GM21381 (cell line): ENCODE measurements at regions not wholly inside any gene's neighbourhood (a gene's known extent, or its start where the extent isn't known, plus 50 kb on each side); places are given as distances from the start of the nearest gene placed in this dataset.

Source experiments
- ATAC-seq: cut with Tn5 transposase; IDR thresholded peaks from one replicate; pipeline ENCODE4 v1.9.1; 2021; ENCODE audit warnings: mild to moderate bottlenecking, moderate library complexity; ENCODE audit not compliant: unreplicated experiment

DNA sequence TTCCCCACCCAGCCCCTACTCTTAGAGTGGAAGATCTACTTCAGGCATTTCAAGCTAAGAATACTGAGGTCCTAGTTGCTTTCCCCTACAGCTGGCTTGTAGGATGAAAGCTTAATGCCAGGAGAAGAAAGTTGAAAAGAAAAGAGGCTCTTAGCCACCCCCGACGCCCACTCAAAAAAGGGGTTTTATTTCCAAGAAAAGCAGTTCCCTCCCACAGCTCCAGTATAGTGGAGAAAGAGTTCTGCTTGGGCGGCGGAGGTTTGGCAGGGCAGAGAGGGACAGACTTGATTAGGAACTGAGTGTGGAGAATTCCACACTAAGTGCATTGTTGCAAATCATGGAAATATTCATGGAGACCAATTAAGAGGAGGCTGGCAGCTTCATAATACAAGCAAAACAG lies 470.9 kb downstream of the ETS1 start:
- ATAC-seq: no peak

DNA sequence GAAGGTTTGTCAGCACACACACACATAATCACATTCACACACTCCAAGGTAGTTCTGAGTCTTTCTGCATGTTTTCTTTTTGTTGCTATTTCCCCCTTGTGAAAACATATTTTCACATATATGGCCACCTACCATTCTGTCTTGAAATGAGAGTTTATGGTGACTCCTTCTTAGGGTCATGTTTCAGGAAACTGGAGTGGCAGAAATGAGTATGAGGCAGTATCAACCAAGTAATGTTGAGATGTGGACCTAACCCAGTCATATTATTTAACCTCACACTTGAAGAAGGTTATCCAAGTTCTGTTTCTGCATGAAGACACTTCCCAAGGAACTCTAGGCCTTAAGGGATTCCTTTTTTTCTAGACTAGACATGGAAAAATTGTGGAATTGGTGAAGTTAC lies 481.4 kb downstream of the ETS1 start:
- ATAC-seq: no peak

DNA sequence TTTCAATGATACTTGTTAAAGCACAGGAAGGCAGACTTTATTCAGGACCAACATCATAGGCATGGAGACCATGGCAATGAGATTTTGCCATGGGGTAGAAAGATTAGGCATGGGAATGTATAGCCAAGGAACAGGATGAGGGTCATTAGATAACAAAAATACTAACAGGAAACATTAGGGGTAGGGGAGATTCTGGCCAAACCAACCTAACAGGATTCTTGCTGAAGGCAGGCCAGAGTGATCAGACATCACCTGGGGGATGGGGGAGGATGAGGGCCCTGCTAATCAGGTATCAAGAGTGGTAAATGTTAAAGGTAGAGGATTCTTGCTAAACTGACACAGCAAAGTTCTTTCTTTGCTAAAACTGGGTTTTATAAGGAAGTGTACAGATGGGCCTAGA lies 481.8 kb downstream of the ETS1 start:
- ATAC-seq: no peak

GRCh38 chr11:128103278-128103873 lies 484.0 kb downstream of the ETS1 start:
- ATAC-seq: no peak

DNA sequence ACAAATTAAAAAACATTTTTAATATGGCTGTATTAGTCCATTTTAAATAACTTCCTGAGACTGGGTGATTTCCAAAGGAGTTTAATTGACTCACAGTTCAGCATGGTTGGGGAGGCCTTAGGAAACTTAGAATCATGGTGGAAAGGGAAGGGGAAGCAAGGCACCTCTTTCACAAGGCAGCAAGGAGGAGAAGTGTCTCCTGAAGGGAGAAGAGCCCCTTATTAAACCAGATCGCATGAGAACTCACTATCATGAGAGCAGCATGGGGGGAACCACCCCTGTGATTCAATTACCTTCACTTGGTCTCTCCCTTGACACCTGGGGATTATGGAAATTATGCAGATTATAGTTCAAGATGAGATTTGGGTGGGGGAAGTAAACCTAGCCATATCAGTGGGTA lies 488.6 kb downstream of the ETS1 start:
- ATAC-seq: no peak

DNA sequence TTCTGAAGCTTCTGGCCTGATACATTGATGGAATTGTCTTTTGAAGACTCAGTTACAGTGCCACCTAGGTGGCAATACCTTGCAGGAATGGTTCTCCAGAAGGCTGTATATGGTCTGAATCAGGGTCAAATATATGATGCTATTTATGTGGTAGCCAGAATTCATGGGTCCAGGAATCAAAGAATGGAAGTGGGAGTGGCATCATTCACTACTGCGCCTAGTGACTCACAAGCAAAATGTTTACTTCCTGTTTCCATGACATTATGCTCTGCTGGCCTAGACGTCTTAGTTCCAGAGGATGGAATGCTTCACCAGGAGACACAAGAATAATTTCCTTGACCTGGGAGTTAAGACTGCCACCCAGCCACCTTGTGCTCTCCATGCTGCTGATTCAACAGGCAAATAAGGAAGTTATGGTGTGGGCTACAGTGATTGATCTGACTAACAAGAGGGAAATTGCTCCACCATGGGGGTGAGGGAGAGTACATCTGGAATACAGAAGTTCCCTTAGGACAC lies 491.8 kb downstream of the ETS1 start:
- ATAC-seq: no peak

DNA sequence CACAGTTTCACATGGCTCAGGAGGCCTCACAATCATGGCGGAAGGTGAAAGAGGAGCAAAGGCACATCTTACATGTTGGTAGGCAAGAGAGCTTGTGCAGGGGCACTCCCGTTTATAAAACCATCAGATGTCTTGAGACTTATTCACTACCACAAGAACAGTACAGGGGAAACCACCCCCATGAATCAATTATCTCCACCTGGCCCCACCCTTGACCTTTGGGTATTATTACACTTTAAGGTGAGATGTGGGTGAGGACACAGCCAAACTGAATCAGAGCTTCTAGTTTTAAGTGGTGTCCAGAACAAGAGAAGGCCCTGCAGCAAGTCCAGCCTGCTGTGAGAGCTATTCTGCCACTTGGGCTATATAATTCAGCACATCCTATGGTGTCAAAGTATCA lies 493.7 kb downstream of the ETS1 start:
- no peak for ATAC-seq

- no peak for ATAC-seq
Measured at GRCh38 chr11:128089962-128090361, 497.4 kb downstream of the ETS1 start.

DNA sequence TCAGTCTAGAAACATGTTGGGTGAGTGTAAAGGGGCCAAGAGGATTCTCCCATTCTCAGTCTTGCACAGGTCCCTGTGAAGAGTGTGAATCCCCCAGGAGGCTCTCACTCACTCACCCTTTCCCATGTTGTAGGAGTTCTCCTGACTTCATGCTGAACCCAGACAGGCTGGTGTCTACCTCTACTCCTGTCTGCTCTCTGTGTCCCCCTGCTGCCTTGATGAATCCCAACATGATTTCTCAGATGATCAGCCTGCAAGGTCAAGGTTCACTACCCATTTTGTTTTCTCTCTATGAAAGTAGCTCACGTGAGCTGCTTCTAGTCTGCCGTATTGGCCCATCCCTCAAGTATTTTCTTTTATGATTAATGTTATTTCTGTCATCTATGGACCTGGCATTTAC lies 500.6 kb downstream of the ETS1 start:
- no peak for ATAC-seq

DNA sequence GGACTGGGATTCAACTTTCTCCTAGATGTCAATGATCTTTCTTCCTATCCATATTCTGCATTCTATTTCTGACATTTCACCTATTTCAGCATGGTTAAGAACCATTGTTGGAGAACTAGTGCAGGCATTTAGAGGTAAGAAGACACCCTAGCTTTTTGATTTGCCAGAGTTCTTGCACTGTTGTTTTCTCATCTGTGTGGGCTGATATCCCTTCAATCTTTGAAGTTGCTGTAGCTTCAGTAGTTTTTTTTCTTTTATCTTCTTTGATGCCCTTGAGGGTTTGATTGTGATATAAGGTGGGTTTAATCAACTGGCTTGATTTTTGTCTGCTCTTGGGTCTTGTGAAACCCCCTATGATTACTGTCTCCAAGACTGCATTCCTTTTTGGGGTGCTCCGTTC lies 502.1 kb downstream of the ETS1 start:
- ATAC-seq: no peak

- no peak for ATAC-seq
Measured at GRCh38 chr11:128082574-128082973, 504.8 kb downstream of the ETS1 start.

GRCh38 chr11:128069665-128070064 lies 517.7 kb downstream of the ETS1 start:
- no peak for ATAC-seq

DNA sequence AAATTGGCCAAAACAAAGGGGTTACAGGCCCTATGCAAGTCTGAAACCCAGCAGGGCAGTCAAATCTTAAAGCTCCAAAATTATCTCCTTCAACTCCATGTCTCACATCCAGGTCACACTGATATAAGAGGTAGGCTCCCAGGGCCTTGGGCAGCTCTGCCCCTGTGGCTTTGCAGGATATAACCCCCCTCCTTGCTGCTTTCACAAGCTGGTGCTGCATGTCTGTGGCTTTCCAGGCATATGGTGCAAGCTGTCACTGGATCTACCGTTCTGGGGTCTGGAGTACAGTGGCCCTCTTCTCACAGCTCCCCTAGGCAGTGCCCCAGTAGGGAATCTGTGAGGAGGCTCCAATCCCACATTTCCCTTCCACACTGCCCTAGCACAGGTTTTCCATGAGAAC lies 519.6 kb downstream of the ETS1 start:
- ATAC-seq: no peak

DNA sequence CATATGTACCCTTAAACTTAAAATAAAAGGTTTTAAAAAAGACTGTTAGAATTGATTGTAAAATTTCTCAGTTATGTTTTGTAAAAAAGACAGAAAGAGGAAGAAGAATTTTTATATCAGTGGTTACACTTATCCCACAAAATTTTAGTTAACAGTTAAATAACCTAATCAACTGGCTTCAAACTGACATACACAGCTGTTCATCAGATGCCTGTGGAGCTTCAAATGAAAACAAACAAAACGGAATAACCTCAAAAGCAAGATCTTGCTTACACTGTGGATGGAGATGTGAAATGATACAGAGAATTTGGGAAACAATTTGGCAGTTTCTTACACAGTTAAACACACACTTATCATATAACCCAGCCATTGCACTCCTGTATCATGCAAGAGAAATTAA lies 521.0 kb downstream of the ETS1 start:
- ATAC-seq: no peak

DNA sequence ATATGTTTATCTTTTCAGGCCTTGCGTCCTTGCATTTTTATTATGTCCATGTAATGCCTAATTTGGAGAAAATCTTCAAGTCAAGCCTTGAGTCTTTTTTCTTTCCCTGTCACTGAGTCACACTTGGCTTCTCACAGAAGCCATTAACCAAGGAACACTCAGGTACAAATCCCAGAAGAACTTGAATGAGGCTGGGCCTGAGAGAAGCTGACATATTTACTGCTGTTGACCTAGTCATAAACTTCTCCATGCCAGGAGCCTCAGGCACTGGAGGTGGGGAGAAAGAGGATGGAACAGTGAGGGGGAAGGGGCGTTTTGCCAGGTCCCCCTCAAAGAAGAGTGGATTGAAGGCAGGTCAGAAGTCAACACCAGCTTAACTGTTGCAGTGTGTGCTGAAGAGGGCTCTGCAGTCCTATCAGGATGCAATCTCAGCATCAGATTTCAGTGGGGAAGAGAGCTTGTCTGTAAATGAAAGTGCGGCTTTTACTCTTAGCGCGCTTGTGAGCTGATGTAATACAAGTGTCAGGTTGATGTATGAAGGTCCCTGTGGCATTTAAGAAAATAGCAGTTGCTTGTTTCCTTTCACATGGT lies 526.0 kb downstream of the ETS1 start:
- ATAC-seq: no peak

DNA sequence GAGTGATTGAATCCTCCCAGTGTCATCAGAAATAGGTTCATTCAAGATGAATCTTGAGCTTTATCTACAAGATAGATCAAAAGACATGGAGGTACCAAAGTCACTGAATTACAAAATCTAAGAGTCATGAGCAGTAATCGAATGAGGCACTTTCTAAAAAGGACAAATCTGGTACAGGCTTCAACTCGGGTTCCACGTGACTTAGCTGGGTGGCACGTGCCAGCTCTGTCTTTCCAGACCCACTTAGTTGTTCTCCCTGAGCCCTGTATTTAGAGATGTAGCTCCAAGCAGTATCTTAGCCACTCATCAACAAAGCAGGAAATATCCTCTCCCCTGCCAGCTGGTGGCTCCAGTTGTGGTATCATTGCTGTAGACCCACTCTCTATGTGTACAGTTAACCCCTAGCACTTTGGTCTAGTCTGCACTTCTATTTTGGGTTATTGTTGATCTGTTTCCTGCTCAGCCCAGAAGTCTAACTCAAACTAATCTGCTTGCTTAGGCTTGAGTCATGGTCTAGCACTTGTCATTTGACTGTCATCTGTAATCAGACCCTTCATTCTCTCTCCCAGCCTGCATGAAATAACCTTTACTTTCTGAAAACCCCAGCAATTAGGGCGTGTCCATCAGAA lies 528.7 kb downstream of the ETS1 start:
- ATAC-seq: no peak

DNA sequence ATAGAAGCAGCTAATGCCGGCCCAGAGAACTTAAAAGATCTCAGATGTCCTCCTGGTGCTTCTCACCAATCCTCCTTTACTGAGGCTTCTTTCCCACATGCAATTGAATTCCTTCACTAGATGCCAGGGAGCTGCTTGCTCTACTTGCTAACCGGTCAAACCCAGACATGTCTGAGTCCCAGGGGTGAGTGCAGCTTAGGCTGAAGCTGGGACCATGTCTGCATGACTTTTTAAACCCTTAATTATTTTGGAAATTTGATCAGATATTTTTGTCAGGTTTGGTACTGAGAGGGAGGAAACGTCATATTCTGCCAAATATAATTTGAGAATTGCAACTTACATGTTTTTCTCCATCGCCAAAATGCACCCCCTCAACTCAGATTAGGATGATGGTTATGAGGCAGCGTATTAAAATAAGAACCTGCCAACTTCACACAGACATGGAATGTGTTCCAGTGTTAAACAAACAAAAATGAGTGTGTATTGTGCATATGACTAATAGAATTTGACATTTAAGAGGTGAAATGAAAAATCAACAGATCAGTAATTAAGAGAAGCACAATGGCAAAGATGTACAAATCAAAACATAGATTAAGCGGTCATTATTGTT lies 529.5 kb downstream of the ETS1 start:
- no peak for ATAC-seq

- no peak for ATAC-seq
Measured at GRCh38 chr11:128055576-128056217, 531.7 kb downstream of the ETS1 start.

DNA sequence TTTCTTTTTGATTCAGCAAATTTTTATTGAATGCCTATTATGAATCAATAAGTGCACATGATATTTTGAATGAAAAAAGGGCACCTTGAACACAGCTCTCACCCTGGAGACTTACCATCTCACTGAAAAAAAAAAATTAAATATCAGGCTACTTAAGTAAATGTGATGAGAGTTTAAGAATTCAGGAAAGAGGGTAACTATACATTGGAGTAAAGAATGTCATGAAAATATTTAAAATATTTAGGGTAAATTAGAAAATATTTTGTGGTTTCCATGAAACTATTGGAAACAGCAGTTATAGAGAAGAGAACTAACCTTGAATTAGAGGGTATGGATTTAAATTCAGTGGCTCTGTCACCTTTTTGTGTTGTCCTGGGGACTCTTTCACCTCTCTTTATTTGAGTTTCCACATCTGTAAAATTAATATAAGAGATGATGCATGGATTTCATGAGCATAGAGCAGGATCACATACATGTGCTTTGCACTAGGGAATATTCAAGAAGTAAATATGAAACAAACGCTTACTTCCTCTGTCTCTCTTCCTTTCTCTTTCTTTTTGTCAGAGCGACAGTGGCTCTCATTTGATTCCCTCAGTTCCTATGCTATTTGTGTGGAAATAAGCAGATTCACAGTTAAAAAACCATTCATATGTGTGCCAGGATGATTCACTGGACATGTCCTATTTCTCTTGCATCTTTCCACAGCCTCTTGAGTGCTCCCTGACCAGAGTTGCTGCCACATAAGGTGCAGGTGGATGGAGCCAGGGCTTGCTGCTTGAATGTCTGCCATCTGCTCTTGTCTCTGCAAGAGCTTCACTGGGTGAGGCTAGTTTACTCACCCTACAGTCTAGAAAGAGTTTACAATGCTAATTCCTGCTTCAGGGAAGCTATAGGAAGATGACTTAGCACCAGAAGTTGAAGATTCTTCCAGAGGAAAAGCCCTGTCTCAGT lies 533.1 kb downstream of the ETS1 start:
- ATAC-seq: peak; percentile 67

DNA sequence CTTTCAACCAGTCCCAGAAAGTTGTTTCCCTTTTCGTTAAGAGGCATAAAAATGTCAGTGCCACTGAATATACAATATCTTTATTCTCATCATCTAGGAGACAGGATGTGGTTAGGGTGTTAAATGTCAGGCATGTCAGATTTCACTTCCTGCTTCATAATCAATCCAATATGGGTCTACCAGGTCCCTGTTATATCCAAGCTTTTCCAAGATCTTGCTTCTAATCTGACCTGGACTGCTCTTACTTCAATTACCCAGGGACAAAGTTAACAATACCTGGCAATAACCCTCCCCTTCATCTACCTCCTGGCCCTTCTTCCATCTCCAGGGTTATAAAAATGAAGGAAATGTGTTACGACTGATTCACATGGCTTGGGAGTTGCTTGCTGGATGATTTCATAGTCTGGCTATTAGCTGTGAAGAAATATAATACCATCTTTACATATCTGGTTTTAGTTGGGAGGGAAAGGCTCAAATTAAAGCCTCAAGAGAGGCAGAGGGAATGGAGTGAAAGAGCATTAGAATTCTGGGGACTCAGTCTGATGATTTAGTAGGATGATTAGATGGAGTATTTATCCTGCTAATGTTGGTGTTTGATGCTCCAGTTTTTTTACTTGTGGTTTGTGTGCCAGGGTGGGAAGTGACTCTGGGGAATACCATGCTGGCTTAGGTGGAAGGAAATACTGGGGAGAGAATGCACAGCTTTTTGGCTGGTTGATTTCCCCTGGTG lies 534.3 kb downstream of the ETS1 start:
- ATAC-seq: peak; percentile 47
